GM12865 (cell line): ENCODE measurements at regions not wholly inside any gene's neighbourhood (a gene's known extent, or its start where the extent isn't known, plus 50 kb on each side); places are given as distances from the start of the nearest gene placed in this dataset.

ENCODE experiments used
- DNase-seq: peaks from one replicate; pipeline ENCODE4 v3.0.0; 2010; ENCODE audit warnings: low read depth
- H3K4me3 ChIP-seq: 2 replicates; pipeline ENCODE4 v1.5.1; 2011; ENCODE audit warnings: mild to moderate bottlenecking, low read depth, low read length, control low read depth
- CTCF ChIP-seq: IDR thresholded peaks from 2 replicates; pipeline ENCODE4 v1.5.1; 2011; ENCODE audit warnings: low read length, control low read depth, low read depth, inconsistent platforms; ENCODE audit not compliant: insufficient read depth; ENCODE audit errors: missing control alignments

- no peak overlapping the region for H3K4me3 ChIP-seq
- TF ChIP-seq CTCF, result no peak
- DNase-seq, result no peak
Measured at GRCh38 chr3:177729956-177730681, 532.8 kb upstream of the TBL1XR1 start.

- no peak for DNase-seq
- TF ChIP-seq CTCF, result no peak
- no peak overlapping the region for H3K4me3 ChIP-seq
Measured at GRCh38 chr3:177730814-177731213, 533.5 kb upstream of the TBL1XR1 start.

- no peak overlapping the region for H3K4me3 ChIP-seq
- no peak for TF ChIP-seq CTCF
- no peak for DNase-seq
Measured at GRCh38 chr3:177731644-177732268, 534.5 kb upstream of the TBL1XR1 start.

GRCh38 chr3:177733233-177733632 is 536.0 kb upstream of the TBL1XR1 start:
- H3K4me3 ChIP-seq, result no peak overlapping the region
- TF ChIP-seq CTCF, result no peak
- DNase-seq, result no peak

- no peak overlapping the region for H3K4me3 ChIP-seq
- no peak for DNase-seq
- no peak for TF ChIP-seq CTCF
Measured at GRCh38 chr3:177733936-177734335, 536.7 kb upstream of the TBL1XR1 start.

- H3K4me3 ChIP-seq, result no peak overlapping the region
- TF ChIP-seq CTCF, result no peak
Measured at GRCh38 chr3:177735431-177735830, 538.1 kb upstream of the TBL1XR1 start.

More at GRCh38 chr3:177735431-177735830, 538.1 kb upstream of the TBL1XR1 start:
- DNase-seq, result no peak
